Peyer's patch (tissue), 4 donors: ENCODE measurements at regions not wholly inside any gene's neighbourhood (a gene's known extent, or its start where the extent isn't known, plus 50 kb on each side); places are given as distances from the start of the nearest gene placed in this dataset.

Experiments used
- CTCF ChIP-seq, 6 experiments: fragments of 450-650 bp in 4 of 6; fragments of 200-600 bp in 2 of 6; sonication (generic) in 1 of 6; IDR thresholded peaks; one replicate each; pipeline ENCODE4 v1.5.1; 2017 to 2019; ENCODE audit warnings: antibody characterized with exemption in 6 of 6, mild to moderate bottlenecking in 3 of 6, moderate library complexity in 1 of 6
- POLR2A ChIP-seq, 2 donors: fragments of 450-650 bp; IDR thresholded peaks; one replicate each; pipeline ENCODE4 v1.5.1; 2017; ENCODE audit warnings: antibody characterized with exemption in 2 of 2, mild to moderate bottlenecking in 2 of 2, moderate library complexity in 2 of 2

- TF ChIP-seq CTCF (IDR thresholded peaks at IDR 0.05) (peak; percentile 52 to 87 (median 65)), POLR2A (IDR thresholded peaks at IDR 0.05) (no peak)
Observed at GRCh38 chr12:34218193-34219045, 196.1 kb downstream of the ALG10 start.
